GM19324 (cell line): ENCODE measurements at regions not wholly inside any gene's neighbourhood (a gene's known extent, or its start where the extent isn't known, plus 50 kb on each side); places are given as distances from the start of the nearest gene placed in this dataset.
"Not testable (repeated sequence)": the region's sequence is repeated elsewhere in the genome, so short reads cannot be mapped to it uniquely, and the experiment has no call there.

ENCODE experiments used
- ATAC-seq: cut with Tn5 transposase; IDR thresholded peaks from one replicate; pipeline ENCODE4 v1.9.1; 2021; ENCODE audit warnings: mild to moderate bottlenecking, moderate library complexity; ENCODE audit not compliant: unreplicated experiment, low FRiP score

- ATAC-seq = no peak
Observed at GRCh38 chr2:143842836-143843235, 677.1 kb downstream of the ZEB2 start.

- ATAC-seq = no peak
Observed at GRCh38 chr2:143841935-143842334, 678.0 kb downstream of the ZEB2 start.

GRCh38 chr2:143840601-143841000, 679.3 kb downstream of the ZEB2 start:
- no peak for ATAC-seq

GRCh38 chr2:143840194-143840593, 679.7 kb downstream of the ZEB2 start:
- no peak for ATAC-seq

- no peak for ATAC-seq
Observed at GRCh38 chr2:143839456-143839855, 680.5 kb downstream of the ZEB2 start.

GRCh38 chr2:143837055-143837454, 682.9 kb downstream of the ZEB2 start:
- ATAC-seq = not testable (repeated sequence)

GRCh38 chr2:143835481-143835880, 684.4 kb downstream of the ZEB2 start:
- no peak for ATAC-seq

- ATAC-seq = no peak
Observed at GRCh38 chr2:143833015-143833660, 686.8 kb downstream of the ZEB2 start.

GRCh38 chr2:143830476-143830875, 689.4 kb downstream of the ZEB2 start:
- no peak for ATAC-seq

GRCh38 chr2:143828763-143829537, 691.0 kb downstream of the ZEB2 start:
- no peak for ATAC-seq

- ATAC-seq = no peak
Observed at GRCh38 chr2:143824791-143825190, 695.1 kb downstream of the ZEB2 start.

- ATAC-seq = no peak
Observed at GRCh38 chr2:143823876-143824275, 694.7 kb downstream of the ARHGAP15 start.

GRCh38 chr2:143823296-143823695, 694.1 kb downstream of the ARHGAP15 start:
- no peak for ATAC-seq

GRCh38 chr2:143822736-143823135, 693.5 kb downstream of the ARHGAP15 start:
- no peak for ATAC-seq

- no peak for ATAC-seq
Observed at GRCh38 chr2:143819764-143820163, 690.5 kb downstream of the ARHGAP15 start.

- ATAC-seq = no peak
Observed at GRCh38 chr2:143819190-143819735, 690.0 kb downstream of the ARHGAP15 start.
